Suprapubic skin (tissue), 4 donors: ENCODE measurements at regions not wholly inside any gene's neighbourhood (a gene's known extent, or its start where the extent isn't known, plus 50 kb on each side); places are given as distances from the start of the nearest gene placed in this dataset.

Experiments
- EP300 ChIP-seq: sonication (generic); formaldehyde crosslinking; IDR thresholded peaks from one replicate; pipeline ENCODE4 v1.6.1; 2017; ENCODE audit warnings: antibody characterized with exemption
- POLR2A ChIP-seq, 2 donors: fragments of 450-650 bp; IDR thresholded peaks; one replicate each; pipeline ENCODE4 v1.6.1; 2017; ENCODE audit warnings: antibody characterized with exemption in 2 of 2, mild to moderate bottlenecking in 2 of 2, moderate library complexity in 2 of 2
- POLR2AphosphoS5 ChIP-seq, 3 donors: sonication (generic); formaldehyde crosslinking; IDR thresholded peaks; one replicate each; pipeline ENCODE4 v1.6.1; 2017; ENCODE audit warnings: antibody characterized with exemption in 3 of 3
- TF ChIP-seq, protein P1 (sequence below), 2 donors: fragments of 200-600 bp in 1 of 2; fragments of 450-650 bp in 1 of 2; sonication (generic) in 1 of 2; IDR thresholded peaks; one replicate each; pipeline ENCODE4 v1.5.1; 2016 to 2019; ENCODE audit warnings: antibody characterized with exemption in 2 of 2, mild to moderate bottlenecking in 1 of 2, moderate library complexity in 1 of 2

- no peak for TF ChIP-seq POLR2AphosphoS5 (IDR thresholded peaks at IDR 0.05)
- TF ChIP-seq, protein P1, sequence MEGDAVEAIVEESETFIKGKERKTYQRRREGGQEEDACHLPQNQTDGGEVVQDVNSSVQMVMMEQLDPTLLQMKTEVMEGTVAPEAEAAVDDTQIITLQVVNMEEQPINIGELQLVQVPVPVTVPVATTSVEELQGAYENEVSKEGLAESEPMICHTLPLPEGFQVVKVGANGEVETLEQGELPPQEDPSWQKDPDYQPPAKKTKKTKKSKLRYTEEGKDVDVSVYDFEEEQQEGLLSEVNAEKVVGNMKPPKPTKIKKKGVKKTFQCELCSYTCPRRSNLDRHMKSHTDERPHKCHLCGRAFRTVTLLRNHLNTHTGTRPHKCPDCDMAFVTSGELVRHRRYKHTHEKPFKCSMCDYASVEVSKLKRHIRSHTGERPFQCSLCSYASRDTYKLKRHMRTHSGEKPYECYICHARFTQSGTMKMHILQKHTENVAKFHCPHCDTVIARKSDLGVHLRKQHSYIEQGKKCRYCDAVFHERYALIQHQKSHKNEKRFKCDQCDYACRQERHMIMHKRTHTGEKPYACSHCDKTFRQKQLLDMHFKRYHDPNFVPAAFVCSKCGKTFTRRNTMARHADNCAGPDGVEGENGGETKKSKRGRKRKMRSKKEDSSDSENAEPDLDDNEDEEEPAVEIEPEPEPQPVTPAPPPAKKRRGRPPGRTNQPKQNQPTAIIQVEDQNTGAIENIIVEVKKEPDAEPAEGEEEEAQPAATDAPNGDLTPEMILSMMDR (IDR thresholded peaks at IDR 0.05): no peak
- TF ChIP-seq POLR2A (IDR thresholded peaks at IDR 0.05): no peak
- TF ChIP-seq EP300: no peak
Measured at GRCh38 chr17:79294459-79295071, 219.9 kb downstream of the ENGASE start.
